Effector memory CD8-positive, alpha-beta T cell (primary cell): ENCODE measurements at regions not wholly inside any gene's neighbourhood (a gene's known extent, or its start where the extent isn't known, plus 50 kb on each side); places are given as distances from the start of the nearest gene placed in this dataset.
"Not testable (repeated sequence)": the region's sequence is repeated elsewhere in the genome, so short reads cannot be mapped to it uniquely, and the experiment has no call there.

ENCODE experiments used
- ATAC-seq: fragments of 150-1000 bp; cut with Tn5 transposase; replicated peaks from 2 replicates; pipeline ENCODE4 v1.10.0; 2021; ENCODE audit warnings: mild to moderate bottlenecking, moderate library complexity
- DNase-seq, 3 experiments: peaks; one replicate each; pipeline ENCODE4 v3.0.0; 2021
- H3K27ac Mint-ChIP-seq, 2 donors: one replicate each; pipeline ENCODE4 v1.8.0; 2022; ENCODE audit warnings: mild to moderate bottlenecking in 2 of 2, mixed read lengths in 2 of 2, moderate library complexity in 2 of 2
- H3K27me3 Mint-ChIP-seq, 2 donors: one replicate each; pipeline ENCODE4 v1.8.0; 2022; ENCODE audit warnings: mixed read lengths in 2 of 2
- H3K36me3 Mint-ChIP-seq: one replicate; pipeline ENCODE4 v1.8.0; 2022; ENCODE audit warnings: mild to moderate bottlenecking, moderate library complexity, mixed read lengths; ENCODE audit not compliant: insufficient read depth
- H3K4me1 Mint-ChIP-seq, 2 donors: one replicate each; pipeline ENCODE4 v1.8.0; 2022; ENCODE audit warnings: low read depth in 2 of 2, mixed read lengths in 2 of 2
- H3K4me3 Mint-ChIP-seq, 2 donors: one replicate each; pipeline ENCODE4 v1.8.0; 2022; ENCODE audit warnings: mild to moderate bottlenecking in 2 of 2, mixed read lengths in 2 of 2, moderate library complexity in 2 of 2
- H3K9me3 Mint-ChIP-seq, 2 donors: one replicate each; pipeline ENCODE4 v1.8.0; 2022; ENCODE audit warnings: mixed read lengths in 2 of 2

- Mint-ChIP-seq H3K4me1 (peaks cover 0 to 6% of the 10 kb centered on the region in 2 donors), H3K27ac (peak overlapping the region in 1 of 2 donors; percentile 62), H3K9me3 (no peaks in the 10 kb centered on the region), H3K27me3 (no peaks in the 10 kb centered on the region), H3K4me3 (no peak overlapping the region), H3K36me3 (no peaks in the 10 kb centered on the region)
- DNase-seq (no peak), ATAC-seq (no peak)
Observed at GRCh38 chr9:31210978-31211570, 1173.4 kb upstream of the ACO1 start.

- not testable (repeated sequence) for H3K27me3 Mint-ChIP-seq, DNase-seq, H3K4me1 Mint-ChIP-seq, H3K27ac Mint-ChIP-seq, H3K36me3 Mint-ChIP-seq, H3K4me3 Mint-ChIP-seq, ATAC-seq
- H3K9me3 Mint-ChIP-seq = peaks cover 2 to 14% of the 10 kb centered on the region in 2 donors
Observed at GRCh38 chr9:31229976-31230375, 1154.5 kb upstream of the ACO1 start.

GRCh38 chr9:31232485-31232884 lies 1152.0 kb upstream of the ACO1 start:
- Mint-ChIP-seq H3K27me3 (no peaks in the 10 kb centered on the region), H3K36me3 (peaks cover 3% of the 10 kb centered on the region), H3K9me3 (peaks cover 2 to 14% of the 10 kb centered on the region in 2 donors), H3K4me1 (no peaks in the 10 kb centered on the region), H3K27ac (no peak overlapping the region), H3K4me3 (no peak overlapping the region)
- DNase-seq = no peak
- no peak for ATAC-seq

- no peaks in the 10 kb centered on the region for H3K36me3 Mint-ChIP-seq
- no peak for ATAC-seq
- peaks cover 0 to 1% of the 10 kb centered on the region in 2 donors for H3K4me1 Mint-ChIP-seq
- H3K27me3 Mint-ChIP-seq = no peaks in the 10 kb centered on the region
- no peak overlapping the region for H3K4me3 Mint-ChIP-seq
- no peaks in the 10 kb centered on the region for H3K9me3 Mint-ChIP-seq
- no peak overlapping the region for H3K27ac Mint-ChIP-seq
- DNase-seq = no peak
Observed at GRCh38 chr9:31236344-31236743, 1148.1 kb upstream of the ACO1 start.

- no peak for DNase-seq
- ATAC-seq = no peak
- Mint-ChIP-seq H3K9me3 (peaks cover 4 to 8% of the 10 kb centered on the region in 2 donors), H3K27ac (no peak overlapping the region), H3K4me1 (no peaks in the 10 kb centered on the region), H3K4me3 (no peak overlapping the region), H3K36me3 (peaks cover 4% of the 10 kb centered on the region), H3K27me3 (no peaks in the 10 kb centered on the region)
Observed at GRCh38 chr9:31243386-31243785, 1141.1 kb upstream of the ACO1 start.

- no peak for ATAC-seq
- DNase-seq = no peak
- Mint-ChIP-seq H3K27ac (no peak overlapping the region), H3K4me1 (no peaks in the 10 kb centered on the region), H3K27me3 (peaks cover 0 to 7% of the 10 kb centered on the region in 2 donors), H3K9me3 (peaks cover 4 to 8% of the 10 kb centered on the region in 2 donors), H3K36me3 (peaks cover 4% of the 10 kb centered on the region), H3K4me3 (no peak overlapping the region)
Observed at GRCh38 chr9:31248156-31248555, 1136.3 kb upstream of the ACO1 start.

- peaks cover 0 to 7% of the 10 kb centered on the region in 2 donors for H3K27me3 Mint-ChIP-seq
- H3K27ac Mint-ChIP-seq = no peak overlapping the region
- no peaks in the 10 kb centered on the region for H3K4me1 Mint-ChIP-seq
- DNase-seq = no peak
- peaks cover 5 to 14% of the 10 kb centered on the region in 2 donors for H3K9me3 Mint-ChIP-seq
- no peak for ATAC-seq
- no peak overlapping the region for H3K4me3 Mint-ChIP-seq
- peaks cover 3% of the 10 kb centered on the region for H3K36me3 Mint-ChIP-seq
Observed at GRCh38 chr9:31251386-31251785, 1133.1 kb upstream of the ACO1 start.

- Mint-ChIP-seq H3K9me3 (peaks cover 2 to 6% of the 10 kb centered on the region in 2 donors), H3K4me1 (no peaks in the 10 kb centered on the region), H3K36me3 (no peaks in the 10 kb centered on the region), H3K27ac (no peak overlapping the region), H3K27me3 (peaks cover 0 to 7% of the 10 kb centered on the region in 2 donors), H3K4me3 (no peak overlapping the region)
- no peak for DNase-seq
- ATAC-seq = no peak
Observed at GRCh38 chr9:31253800-31254762, 1130.4 kb upstream of the ACO1 start.

- H3K4me3 Mint-ChIP-seq = no peak overlapping the region
Observed at GRCh38 chr9:31255211-31255610, 1129.2 kb upstream of the ACO1 start.

GRCh38 chr9:31259824-31260223 lies 1124.6 kb upstream of the ACO1 start:
- Mint-ChIP-seq H3K27me3 (no peaks in the 10 kb centered on the region), H3K9me3 (no peaks in the 10 kb centered on the region), H3K4me1 (peaks cover 4 to 5% of the 10 kb centered on the region in 2 donors), H3K36me3 (no peaks in the 10 kb centered on the region), H3K27ac (no peak overlapping the region), H3K4me3 (no peak overlapping the region)
- ATAC-seq (peak; percentile 83), DNase-seq (no peak)

More at GRCh38 chr9:31255211-31255610, 1129.2 kb upstream of the ACO1 start:
- Mint-ChIP-seq H3K27me3 (peaks cover 0 to 3% of the 10 kb centered on the region in 2 donors), H3K36me3 (no peaks in the 10 kb centered on the region), H3K4me1 (peaks cover 4 to 5% of the 10 kb centered on the region in 2 donors), H3K9me3 (peaks cover 2 to 6% of the 10 kb centered on the region in 2 donors), H3K27ac (no peak overlapping the region)
- DNase-seq (no peak), ATAC-seq (no peak)

GRCh38 chr9:31272456-31273295 lies 1111.8 kb upstream of the ACO1 start:
- ATAC-seq (no peak), DNase-seq (no peak)
- H3K4me1 Mint-ChIP-seq = no peaks in the 10 kb centered on the region
- H3K4me3 Mint-ChIP-seq = no peak overlapping the region
- no peaks in the 10 kb centered on the region for H3K9me3 Mint-ChIP-seq
- no peak overlapping the region for H3K27ac Mint-ChIP-seq
- H3K27me3 Mint-ChIP-seq = peaks cover 0 to 6% of the 10 kb centered on the region in 2 donors
- H3K36me3 Mint-ChIP-seq = no peaks in the 10 kb centered on the region

GRCh38 chr9:31275419-31275818 lies 1109.0 kb upstream of the ACO1 start:
- Mint-ChIP-seq H3K27ac (no peak overlapping the region), H3K9me3 (no peaks in the 10 kb centered on the region), H3K27me3 (peaks cover 0 to 6% of the 10 kb centered on the region in 2 donors), H3K36me3 (no peaks in the 10 kb centered on the region), H3K4me3 (no peak overlapping the region), H3K4me1 (peaks cover 3 to 8% of the 10 kb centered on the region in 2 donors)
- ATAC-seq = no peak
- DNase-seq = no peak

GRCh38 chr9:31290731-31291130 lies 1093.7 kb upstream of the ACO1 start:
- ATAC-seq (no peak), DNase-seq (no peak)
- H3K9me3 Mint-ChIP-seq = peaks cover 4 to 6% of the 10 kb centered on the region in 2 donors
- no peak overlapping the region for H3K4me3 Mint-ChIP-seq
- H3K36me3 Mint-ChIP-seq = no peaks in the 10 kb centered on the region
- H3K27ac Mint-ChIP-seq = no peak overlapping the region
- H3K4me1 Mint-ChIP-seq = peaks cover 4% of the 10 kb centered on the region in 2 donors
- H3K27me3 Mint-ChIP-seq = no peaks in the 10 kb centered on the region
